ENCODE measurements at regions not wholly inside any gene's neighbourhood (a gene's known extent, or its start where the extent isn't known, plus 50 kb on each side); places are given as distances from the start of the nearest gene placed in this dataset.

- Histone ChIP-seq H3K9me3 (ENCODE audit: control insufficient read depth in 1 of 2, insufficient read depth in 1 of 2, low read depth in 1 of 2, low read length in 2 of 2) (no peaks in the 10 kb centered on the region), H3K27me3 (ENCODE audit: insufficient read depth, low read length) (peaks cover 54% of the 10 kb centered on the region; the same call in 1 of the 2 replicates), H3K79me2 (ENCODE audit: insufficient read depth, low read length) (no peaks in the 10 kb centered on the region), H3K4me1 (ENCODE audit: control insufficient read depth in 1 of 2, insufficient read depth in 2 of 2, low read length in 2 of 2) (no peaks in the 10 kb centered on the region), H3K4me2 (ENCODE audit: low read length) (no peak overlapping the region), H3K4me3 (replicated peaks in 1 of 2; ENCODE audit: low read depth in 1 of 2, low read length in 2 of 2) (no peak overlapping the region), H3K9ac (ENCODE audit: low read length) (no peak overlapping the region), H3K27ac (ENCODE audit: low read depth, low read length) (no peak overlapping the region), H4K20me1 (ENCODE audit: insufficient read depth) (no peaks in the 10 kb centered on the region), H3K36me3 (ENCODE audit: control insufficient read depth in 1 of 2, insufficient read depth in 2 of 2, low read length in 2 of 2) (no peaks in the 10 kb centered on the region), H3K9me2 (ENCODE audit: insufficient read depth) (no peaks in the 10 kb centered on the region), H2AFZ (ENCODE audit: low read depth, low read length, poor library complexity, severe bottlenecking) (no peak overlapping the region)
- intact Hi-C loops (cut with micrococcal nuclease): no loop called here
- no peak for TF ChIP-seq SP1 (IDR thresholded peaks at IDR 0.05; ENCODE audit: low read depth)
- no peak for TF ChIP-seq JUND (IDR thresholded peaks at IDR 0.05)
- TF ChIP-seq, protein P1, sequence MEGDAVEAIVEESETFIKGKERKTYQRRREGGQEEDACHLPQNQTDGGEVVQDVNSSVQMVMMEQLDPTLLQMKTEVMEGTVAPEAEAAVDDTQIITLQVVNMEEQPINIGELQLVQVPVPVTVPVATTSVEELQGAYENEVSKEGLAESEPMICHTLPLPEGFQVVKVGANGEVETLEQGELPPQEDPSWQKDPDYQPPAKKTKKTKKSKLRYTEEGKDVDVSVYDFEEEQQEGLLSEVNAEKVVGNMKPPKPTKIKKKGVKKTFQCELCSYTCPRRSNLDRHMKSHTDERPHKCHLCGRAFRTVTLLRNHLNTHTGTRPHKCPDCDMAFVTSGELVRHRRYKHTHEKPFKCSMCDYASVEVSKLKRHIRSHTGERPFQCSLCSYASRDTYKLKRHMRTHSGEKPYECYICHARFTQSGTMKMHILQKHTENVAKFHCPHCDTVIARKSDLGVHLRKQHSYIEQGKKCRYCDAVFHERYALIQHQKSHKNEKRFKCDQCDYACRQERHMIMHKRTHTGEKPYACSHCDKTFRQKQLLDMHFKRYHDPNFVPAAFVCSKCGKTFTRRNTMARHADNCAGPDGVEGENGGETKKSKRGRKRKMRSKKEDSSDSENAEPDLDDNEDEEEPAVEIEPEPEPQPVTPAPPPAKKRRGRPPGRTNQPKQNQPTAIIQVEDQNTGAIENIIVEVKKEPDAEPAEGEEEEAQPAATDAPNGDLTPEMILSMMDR (IDR thresholded peaks at IDR 0.05 in 2 of 3, conservative IDR thresholded peaks at IDR 0.05 in 1 of 3; ENCODE audit: borderline replicate concordance in 1 of 3, insufficient read depth in 1 of 3, low read depth in 2 of 3, low read length in 2 of 3): no peak
- no peak for TF ChIP-seq RAD21 (IDR thresholded peaks at IDR 0.05; ENCODE audit: low read depth)
- no peak for TF ChIP-seq ZNF274 (IDR thresholded peaks at IDR 0.05; ENCODE audit: low read depth, low read length)
- no peak for TF ChIP-seq REST (IDR thresholded peaks at IDR 0.05; ENCODE audit: low read depth)
- TF ChIP-seq FOSL1 (IDR thresholded peaks at IDR 0.05; ENCODE audit: low read depth): no peak
- TF ChIP-seq YY1 (IDR thresholded peaks at IDR 0.05; ENCODE audit: extremely low read depth, insufficient replicate concordance, low read depth, low read length): no peak
- no peak for TF ChIP-seq SRF (IDR thresholded peaks at IDR 0.05; ENCODE audit: low read depth)
- no peak for TF ChIP-seq TCF7L2 (IDR thresholded peaks at IDR 0.05; ENCODE audit: borderline replicate concordance, extremely low read depth, insufficient read depth, insufficient read length)
- TF ChIP-seq EGR1 (IDR thresholded peaks at IDR 0.05; ENCODE audit: low read depth): no peak
- TF ChIP-seq, protein P2, sequence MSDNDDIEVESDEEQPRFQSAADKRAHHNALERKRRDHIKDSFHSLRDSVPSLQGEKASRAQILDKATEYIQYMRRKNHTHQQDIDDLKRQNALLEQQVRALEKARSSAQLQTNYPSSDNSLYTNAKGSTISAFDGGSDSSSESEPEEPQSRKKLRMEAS (IDR thresholded peaks at IDR 0.05): no peak
- TF ChIP-seq ZFX (IDR thresholded peaks at IDR 0.05): no peak
- TF ChIP-seq ATF3 (IDR thresholded peaks at IDR 0.05): no peak
- CTCF ChIA-PET: no interaction called here
- POLR2A ChIA-PET: no interaction called here
- no peak for DNase-seq (ENCODE audit: low read depth, low spot score)
- no TSS peak for BruUV-seq (replicated peaks)
- ATAC-seq: no peak
- RAD21 ChIA-PET (ENCODE audit: low non-redundant PET in 1 of 2, low total read pairs in 2 of 2, uncharacterized antibody in 2 of 2, unreplicated experiment in 2 of 2): no interaction called here
Measured at GRCh38 chr11:112735470-112735869, 225.8 kb upstream of the NCAM1 start.

All from HCT116 (cell line).